Hematopoietic multipotent progenitor cell treated with erythropoietin and hydrocortisone succinate and interleukin-3 and kit ligand, for 15 days (in vitro differentiated cells): ENCODE measurements at regions not wholly inside any gene's neighbourhood (a gene's known extent, or its start where the extent isn't known, plus 50 kb on each side); places are given as distances from the start of the nearest gene placed in this dataset.

Source experiments
- DNase-seq: peaks from one replicate; pipeline ENCODE4 v3.0.0-alpha.2; 2015; ENCODE audit warnings: low spot score

DNA sequence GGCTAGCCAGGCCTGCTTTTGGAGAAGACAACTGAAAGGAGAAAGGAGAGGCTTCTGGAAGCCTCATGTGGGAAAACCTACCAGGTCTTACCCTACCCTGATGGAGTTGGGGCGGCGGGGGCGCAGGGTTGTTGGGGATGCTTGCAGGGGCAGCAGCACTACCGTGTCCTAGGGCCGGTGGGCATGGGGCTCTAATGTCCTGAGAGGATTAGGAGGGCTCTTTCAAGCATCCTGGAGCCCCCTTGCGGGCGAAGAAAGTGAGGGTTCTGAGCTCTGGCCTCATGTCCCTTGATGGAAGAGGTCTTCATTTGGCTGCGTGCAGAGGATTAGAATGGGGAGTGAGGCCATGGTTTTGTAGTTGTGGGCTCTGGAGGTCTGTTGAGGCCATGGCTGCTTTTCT is 86.9 kb upstream of the PITX1 start:
- DNase-seq: no peak

GRCh38 chr5:135119481-135119880 is 85.5 kb upstream of the PITX1 start:
- no peak for DNase-seq

GRCh38 chr5:135117590-135117989 is 83.6 kb upstream of the PITX1 start:
- no peak for DNase-seq

- DNase-seq: no peak
Measured at GRCh38 chr5:135116160-135116561, 82.1 kb upstream of the PITX1 start.

DNA sequence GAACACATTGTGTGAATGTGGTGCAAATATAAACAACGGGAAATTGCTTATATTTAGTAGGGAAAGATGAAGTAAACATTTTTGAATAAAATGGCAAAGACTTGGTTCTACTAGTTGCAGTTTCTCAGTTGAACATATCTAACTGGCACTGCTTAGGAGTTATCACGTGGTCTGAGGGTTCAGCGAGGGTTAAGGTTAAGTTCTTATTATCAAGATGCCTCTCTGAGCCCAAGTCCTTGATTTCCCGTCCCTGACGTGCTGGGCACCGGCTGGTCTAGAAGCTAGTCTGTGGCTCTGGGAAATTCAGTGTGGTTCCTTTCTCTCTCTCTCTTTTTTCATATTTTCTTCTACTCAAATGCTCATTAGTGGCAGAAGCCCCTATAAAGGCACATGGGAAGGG is 81.6 kb upstream of the PITX1 start:
- DNase-seq: no peak

DNA sequence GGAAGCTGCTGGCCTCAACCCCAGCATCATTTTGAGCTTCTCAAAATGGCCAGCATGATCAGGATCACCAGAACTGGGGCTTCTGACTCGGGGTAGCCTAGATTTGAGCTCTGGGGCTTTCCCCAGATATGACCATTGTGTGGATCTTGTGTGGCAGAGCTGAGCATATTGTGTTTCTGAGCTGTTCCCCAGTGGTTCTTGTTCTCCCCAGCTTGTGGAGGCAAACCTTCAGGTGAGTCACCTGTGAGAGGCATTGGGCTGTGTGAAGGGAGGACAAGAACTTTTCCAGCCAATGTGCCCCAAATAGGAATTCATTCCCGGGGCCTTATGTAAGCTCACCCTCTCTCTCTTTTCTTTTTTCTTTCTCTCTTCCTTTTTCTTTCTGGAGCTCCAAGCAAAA is 80.7 kb upstream of the PITX1 start:
- no peak for DNase-seq

GRCh38 chr5:135112008-135112725 is 78.1 kb upstream of the PITX1 start:
- no peak for DNase-seq

GRCh38 chr5:135110785-135111596 is 77.0 kb upstream of the PITX1 start:
- DNase-seq: no peak

DNA sequence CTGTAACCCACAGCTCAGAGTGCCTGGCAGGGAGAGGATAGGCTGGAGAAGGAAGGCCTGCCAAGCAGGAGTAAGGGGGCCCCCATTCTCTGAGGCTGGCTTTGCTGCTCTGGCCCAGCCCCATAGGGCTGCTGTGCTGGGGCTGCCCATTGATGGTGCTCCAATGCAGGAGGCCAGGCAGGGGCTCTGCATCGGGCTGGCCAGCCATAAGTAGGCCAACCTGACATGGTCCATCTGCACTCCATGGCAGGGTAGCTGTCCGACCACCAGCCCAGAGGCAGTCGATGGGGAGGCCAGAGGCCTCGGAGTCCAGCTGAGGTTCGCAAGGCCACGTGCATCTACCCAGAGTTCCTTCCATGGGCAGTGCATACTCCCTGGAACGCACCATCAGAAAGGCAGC is 75.0 kb upstream of the PITX1 start:
- no peak for DNase-seq

DNA sequence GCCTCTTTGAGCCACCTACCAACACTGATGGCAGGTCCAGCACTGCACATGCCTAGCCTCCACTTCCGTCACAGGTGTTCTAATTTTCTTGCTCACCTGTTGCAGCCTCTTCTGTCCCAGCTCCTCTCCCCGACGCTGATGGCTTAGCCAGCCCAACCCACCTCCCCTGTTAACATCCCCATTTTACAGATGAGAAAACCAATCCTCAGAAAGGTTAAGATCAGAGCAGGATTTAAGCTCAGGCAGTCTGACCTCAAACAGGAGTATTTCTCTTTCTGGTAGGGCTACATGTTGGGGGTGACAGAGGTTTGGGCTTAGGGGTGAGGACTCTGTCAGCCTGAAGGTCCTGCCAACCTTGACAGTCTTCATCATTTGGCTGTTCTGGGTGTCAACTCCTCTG is 74.5 kb upstream of the PITX1 start:
- DNase-seq: no peak

GRCh38 chr5:135107986-135108385 is 74.0 kb upstream of the PITX1 start:
- DNase-seq: no peak

- DNase-seq: no peak
Measured at GRCh38 chr5:135106610-135107471, 72.8 kb upstream of the PITX1 start.

GRCh38 chr5:135106136-135106535 is 72.1 kb upstream of the PITX1 start:
- DNase-seq: no peak

DNA sequence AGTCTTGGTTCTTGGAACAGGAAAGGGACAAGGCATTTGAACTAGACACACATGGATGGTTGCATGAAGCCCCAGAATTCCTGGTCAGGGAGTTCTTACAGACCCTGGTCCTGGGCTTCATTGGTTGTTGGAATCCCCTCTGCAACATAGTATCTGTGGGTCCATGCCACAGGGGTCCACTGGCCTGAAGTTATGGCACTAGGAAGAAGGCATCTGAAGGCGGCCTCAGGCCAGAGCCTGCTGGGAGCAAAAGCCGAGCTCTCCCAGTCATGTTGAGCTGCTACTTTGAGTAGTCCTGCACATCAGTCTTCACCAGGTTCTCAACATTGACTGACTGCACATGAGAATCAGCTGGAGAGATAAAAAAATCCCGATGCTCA is 71.1 kb upstream of the PITX1 start:
- no peak for DNase-seq

DNA sequence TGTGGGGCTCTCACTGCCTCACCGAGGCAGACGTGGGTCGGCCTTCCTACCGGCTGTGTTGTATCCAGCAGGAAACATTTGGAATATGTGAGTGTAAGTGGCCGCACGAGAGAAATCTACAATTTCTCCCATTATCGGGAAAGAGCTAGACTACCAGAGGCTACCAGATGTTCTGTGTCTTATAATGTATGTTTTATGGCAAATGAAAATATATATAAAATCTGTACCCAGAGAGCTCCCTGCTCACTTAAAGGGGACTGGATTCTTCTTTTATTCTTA is 69.5 kb upstream of the PITX1 start:
- no peak for DNase-seq

- no peak for DNase-seq
Measured at GRCh38 chr5:135102716-135103574, 68.9 kb upstream of the PITX1 start.

- no peak for DNase-seq
Measured at GRCh38 chr5:135100431-135100830, 66.4 kb upstream of the PITX1 start.

- DNase-seq: no peak
Measured at GRCh38 chr5:135100011-135100410, 66.0 kb upstream of the PITX1 start.

DNA sequence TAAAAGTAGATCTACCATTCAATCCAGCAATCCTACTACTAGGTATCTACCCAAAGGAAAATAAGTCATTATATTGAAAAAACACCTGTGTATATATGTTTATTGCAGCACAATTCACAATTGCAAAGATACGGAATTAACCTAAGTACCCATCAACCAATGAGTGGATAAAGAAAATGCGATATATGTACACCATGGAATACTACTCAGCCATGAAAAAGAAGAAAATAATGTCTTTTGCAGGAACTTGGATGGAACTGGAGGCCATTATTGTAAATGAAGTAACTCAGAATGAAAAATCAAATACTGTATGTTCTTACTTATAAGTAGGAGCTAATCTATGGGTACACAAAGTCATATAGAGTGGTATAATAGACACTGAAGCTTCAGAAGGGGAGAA is 63.4 kb upstream of the PITX1 start:
- DNase-seq: no peak

DNA sequence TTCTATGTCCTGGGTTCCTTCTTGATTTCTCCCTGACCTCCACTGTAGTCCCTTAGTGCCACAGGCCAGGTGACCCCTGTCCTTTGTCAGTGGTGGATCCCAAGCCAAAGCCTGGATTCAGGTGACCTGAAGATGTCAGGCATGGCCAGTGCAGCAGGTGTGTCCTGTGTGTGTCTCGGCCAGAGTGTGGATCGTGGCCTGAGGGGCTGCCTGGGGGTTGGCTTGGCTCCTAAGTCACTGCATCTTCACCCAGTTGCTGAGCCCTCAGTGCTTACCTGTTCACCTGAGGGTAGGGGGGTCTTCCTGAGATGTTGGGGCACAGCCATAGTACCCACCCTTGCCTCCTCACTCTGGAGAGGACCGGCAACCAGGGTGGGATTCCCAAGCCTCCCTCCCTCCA is 61.8 kb upstream of the PITX1 start:
- DNase-seq: no peak

DNA sequence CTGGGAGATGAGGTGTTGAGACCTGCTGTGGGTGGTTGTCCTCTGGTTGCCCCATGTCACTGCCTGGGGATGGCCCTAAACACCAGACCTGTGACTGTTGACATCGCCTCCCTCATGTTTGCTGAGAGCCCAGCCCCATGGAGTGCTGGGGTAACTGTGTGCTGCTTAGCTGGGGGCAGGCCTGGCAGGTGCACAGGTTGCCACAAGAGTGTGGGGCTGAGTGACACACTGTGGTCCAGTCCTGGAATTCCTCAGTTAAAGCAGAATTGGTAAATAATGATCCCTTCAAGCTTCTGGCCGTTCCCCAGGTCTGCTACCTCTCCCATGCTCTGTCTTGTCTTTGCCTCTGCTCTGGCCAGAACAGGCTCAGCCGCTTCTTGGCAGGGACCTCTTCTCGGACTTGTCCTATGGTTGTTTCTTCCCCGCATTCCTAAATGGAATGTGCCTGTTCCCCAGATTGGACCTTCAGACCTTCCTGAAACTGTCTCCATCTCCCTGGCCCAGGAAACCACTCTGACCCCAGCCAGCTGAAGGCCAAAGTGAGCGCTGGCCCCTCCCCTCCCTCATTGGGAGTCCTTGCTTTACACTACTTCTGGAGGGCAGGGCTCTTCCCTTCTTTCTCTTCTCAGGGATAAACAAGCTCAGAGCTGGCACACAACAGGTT is 61.2 kb upstream of the PITX1 start:
- no peak for DNase-seq
